HG03521 (cell line): ENCODE measurements at regions not wholly inside any gene's neighbourhood (a gene's known extent, or its start where the extent isn't known, plus 50 kb on each side); places are given as distances from the start of the nearest gene placed in this dataset.

Source experiments
- ATAC-seq: cut with Tn5 transposase; IDR thresholded peaks from one replicate; pipeline ENCODE4 v1.9.1; 2021; ENCODE audit warnings: mild to moderate bottlenecking, moderate library complexity; ENCODE audit not compliant: unreplicated experiment

DNA sequence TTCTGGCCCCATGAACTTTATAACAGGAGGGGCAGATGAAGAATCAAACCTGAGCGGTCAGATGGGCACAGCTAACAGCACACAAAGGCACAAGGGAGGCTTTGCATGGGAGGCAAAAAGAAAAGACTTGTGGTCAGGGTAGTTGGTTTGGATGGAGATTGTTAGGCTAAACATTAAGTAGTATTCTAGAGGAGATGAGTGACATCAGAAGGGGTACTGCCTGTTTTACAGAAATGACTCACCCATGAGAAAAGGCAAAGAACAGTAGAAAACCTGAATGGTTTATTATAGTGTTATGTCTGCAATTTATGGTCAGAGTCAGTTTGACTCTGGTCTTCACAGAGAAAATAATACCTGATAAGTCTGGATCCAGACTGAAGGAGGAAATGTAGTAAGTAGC is 129.8 kb upstream of the KIRREL3 start:
- no peak for ATAC-seq

DNA sequence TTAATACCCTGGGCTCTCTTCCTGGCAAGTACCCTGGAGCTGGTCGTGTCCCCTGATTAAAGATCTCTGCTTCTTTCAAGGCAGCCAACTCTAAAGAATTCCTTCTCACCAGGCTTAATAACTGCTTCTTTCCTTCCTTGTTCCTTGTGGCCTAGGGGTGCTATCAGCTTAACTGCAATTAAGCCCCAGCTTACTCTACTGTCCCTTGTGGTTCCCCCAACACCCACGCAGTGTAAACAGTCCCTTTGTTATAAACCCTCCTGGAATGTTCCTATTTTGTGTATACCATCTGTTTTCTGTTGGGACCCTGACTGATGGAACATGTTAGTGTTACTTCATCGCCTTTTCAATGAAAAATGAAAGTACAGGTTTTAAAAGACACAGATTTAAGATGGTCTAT is 126.4 kb upstream of the KIRREL3 start:
- no peak for ATAC-seq

DNA sequence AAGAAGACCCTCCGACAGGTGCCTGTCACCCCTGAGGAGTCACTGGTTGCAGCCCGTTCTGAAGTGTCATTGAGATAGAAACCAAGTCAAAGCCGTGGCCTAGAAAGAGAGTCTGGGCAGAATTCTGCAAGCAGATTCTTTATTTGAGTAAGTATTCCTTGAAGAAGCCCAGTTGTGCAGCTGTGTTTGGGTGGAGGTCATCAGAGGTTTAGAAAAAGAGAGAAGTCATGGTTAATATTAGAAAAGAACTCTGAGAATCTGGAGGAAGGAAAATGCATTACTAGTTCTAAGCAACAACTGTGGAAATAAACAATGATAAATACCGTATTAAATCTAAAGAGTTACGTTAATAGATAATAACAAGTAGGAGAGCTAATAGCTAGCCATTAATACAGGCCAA is 118.8 kb upstream of the KIRREL3 start:
- no peak for ATAC-seq

DNA sequence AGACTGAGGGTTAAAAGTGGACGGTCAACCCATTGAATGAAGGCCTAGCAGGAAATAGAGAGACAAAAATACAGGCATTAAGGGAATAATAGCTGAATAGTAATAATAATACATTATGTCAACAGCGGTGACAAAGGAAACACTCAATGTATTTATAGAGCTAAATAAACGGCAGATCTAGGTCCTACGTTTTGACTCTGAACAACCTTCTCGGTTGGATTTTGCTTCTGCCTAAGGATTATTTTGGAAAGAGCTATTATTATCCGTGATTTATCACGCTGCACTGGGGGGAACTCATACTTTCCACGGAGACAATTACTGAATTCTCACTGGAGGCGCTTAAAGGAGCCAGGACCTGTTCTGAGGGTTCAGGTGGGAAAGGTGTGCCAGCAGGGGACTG is 118.2 kb upstream of the KIRREL3 start:
- no peak for ATAC-seq

DNA sequence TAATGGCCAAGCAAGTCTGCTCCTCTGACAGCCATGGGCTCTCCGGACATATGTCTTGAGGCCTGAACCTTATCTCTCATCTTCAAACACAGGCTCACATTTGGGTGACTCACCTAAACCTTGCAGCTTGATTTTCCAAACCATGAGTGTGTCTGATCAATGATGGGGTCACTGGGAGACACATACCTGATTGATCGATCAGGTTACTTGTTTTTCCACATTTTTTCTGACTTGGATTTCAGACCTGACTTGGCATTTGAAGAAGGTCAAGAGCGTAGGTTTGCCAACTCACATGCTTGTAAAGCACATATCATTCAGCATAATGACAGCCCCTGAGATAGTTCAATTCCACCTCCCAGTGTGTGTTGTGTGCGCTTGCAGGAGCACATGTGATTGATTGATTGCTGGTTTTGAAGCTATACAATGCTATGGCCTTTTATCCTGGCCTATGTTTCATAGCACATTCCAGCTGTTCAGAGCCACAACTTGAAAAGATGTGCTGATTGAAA is 116.7 kb upstream of the KIRREL3 start:
- no peak for ATAC-seq

DNA sequence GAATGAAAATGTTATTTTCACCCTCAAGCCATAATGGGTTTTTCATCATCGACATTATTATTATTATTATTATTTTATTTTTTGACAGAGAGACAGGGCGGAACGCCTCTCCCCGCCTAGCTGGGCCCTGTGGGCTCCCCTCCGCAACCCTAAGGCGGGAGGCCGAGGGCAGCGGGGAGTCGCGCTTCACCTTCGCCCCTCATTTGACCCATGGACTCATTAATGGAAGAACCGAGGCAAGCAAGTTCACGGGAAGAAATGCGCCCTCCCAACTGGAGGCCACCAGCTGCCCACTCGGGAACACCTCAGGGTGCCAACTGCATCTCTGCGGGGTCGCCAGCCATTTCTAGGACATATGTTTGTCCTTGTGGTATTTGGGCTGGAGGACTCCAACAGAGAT is 115.3 kb upstream of the KIRREL3 start:
- no peak for ATAC-seq

DNA sequence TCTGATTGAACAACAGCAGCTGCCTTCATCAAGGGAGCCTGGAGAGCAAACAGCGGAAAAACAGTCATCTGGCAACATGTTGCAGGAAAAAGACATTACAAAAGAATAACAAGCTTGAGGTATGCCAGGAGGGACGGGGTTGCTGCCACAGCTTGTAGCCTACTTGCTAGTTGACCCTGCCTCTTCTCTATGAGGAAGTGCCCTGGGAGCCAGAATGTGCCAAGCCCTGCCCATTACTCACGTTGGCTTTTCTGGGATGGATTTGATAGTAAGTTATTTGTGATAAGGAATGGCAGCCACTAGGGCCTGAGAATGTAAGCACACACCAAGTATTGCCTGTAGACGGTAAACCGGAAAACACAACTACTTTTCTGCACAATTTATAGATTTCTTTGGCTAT is 113.5 kb upstream of the KIRREL3 start:
- ATAC-seq = no peak

DNA sequence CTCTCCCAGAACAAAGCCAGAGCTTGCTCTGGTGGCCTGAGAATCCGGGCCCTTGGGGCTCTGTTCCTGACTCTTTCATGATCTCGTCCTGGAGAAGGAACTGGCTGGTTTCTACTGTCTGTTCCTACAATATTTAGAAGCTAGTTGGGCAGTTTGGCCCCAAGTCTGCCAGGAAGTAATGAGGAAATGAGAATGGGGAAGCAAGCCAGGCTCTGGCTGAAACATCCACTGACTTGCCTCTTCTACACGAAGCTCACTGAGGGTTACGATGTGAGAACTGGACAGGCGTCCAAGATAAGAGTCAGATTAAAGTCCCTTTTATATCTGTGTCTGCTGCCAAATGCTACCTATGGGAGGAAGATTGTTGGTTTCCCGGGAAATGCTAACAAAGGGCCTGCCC is 110.0 kb upstream of the KIRREL3 start:
- ATAC-seq = no peak

DNA sequence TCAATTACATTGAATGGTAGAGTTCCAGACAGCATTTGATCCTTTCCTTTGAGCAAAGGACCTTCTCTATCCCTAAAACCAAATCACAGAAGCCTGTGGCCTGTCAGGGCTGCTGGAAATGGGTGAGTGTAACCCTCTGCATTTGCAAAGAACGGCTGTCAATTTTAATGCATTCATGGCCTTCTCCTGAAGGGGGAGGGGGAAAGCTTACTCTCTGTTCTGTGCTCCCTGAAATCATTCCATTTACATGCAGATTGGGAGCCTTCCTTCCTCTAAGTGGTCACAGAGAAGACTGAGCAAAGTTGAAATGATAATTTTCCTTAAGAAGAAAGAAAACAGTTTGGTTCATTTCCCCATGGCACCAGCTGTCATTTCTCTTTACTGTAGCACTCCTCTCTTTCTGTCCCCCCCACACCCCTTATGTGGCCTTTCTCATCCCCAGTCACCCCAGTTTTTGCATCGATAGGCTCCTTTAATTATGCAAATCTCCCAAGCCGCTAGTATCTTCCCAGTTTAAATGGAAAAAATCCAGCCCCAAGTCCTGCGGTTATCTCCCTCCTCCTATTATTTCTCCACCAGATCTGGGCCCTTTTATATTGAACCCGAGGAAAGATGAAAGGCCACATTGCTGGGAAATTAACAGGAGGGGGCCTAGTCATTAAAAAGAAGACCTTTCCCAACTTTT is 109.4 kb upstream of the KIRREL3 start:
- ATAC-seq = no peak

DNA sequence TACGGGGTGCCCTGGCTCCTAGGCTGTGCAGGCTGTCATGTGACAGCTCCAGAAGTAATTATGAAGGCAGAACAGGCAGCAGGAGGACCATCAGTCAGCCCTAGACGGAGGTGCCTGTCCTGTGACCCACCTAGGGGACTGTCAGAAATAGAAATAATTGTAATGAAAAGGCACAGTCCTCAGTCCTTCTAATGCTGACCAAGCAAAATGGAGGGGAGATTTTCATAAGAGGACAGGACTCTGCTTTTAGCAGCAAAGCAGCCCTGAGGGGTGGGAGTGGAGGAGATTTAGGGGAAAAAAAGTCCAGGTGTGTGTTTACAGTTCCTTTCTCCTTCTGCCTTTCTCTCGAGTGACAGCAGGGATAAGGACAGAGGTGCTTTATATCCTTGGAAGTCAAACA is 108.3 kb upstream of the KIRREL3 start:
- ATAC-seq = no peak

DNA sequence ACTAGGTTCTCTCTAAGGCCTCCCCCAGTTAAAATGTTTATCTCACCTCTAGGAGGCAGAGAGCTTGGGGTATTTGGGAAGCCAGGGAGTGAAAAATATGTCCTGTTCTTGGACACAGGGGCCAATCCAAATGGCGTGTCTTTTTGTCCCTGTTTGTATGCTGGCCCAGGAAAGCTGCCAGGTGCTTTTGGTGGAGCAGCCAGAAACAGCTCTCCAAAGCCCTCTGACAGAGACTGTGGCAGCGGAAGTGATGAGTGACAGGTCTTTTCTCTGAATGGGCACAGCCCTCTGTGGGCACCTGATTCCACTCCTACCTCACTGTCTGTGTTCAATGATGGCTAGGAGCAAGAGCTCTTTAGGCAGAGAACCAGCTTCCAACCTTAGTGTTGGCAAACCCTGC is 106.4 kb upstream of the KIRREL3 start:
- no peak for ATAC-seq

DNA sequence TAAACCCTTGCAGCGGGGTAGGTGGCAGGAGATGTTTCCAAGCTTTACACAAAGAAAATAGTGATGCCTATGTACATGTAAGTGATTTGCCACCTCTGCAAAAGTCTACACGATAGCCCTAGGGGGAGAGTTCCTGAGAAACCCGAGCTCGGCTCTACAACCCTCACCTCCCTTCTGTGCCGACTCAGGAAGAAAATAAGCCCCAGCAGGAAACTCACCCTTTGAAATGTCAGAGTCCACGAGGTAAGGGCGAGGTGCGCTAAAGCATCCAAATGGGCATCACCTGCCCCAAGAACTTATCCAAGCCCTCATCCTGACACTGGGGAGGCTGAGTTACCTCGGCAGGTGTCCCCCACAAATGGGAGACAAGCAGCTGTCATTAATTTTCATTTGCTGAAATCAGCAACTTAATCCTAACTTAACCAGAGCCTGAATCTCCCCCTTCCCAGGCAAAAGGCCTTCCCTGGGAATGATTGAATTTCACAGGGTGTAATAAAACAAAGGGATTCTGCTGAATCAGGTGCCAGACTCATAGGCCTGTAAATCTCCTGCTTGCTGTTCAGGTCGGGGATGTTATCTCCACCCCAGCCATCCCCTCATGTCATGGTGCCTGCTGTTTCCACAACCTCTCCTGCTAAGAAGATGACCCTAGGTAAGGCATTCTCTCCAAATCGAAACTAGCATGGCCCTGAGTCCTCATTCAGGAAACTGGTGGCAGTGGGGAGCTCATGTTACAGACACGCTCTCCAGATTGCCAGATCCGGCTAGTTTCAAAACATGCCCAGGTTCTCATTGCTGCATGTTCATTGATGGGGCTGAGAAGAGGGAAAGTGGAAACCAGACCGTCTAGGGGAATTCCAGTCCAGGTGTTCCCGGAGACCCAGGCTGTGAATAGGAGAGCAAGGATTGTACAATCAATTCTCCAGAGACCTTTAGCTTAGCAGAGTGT is 105.3 kb upstream of the KIRREL3 start:
- ATAC-seq = no peak

DNA sequence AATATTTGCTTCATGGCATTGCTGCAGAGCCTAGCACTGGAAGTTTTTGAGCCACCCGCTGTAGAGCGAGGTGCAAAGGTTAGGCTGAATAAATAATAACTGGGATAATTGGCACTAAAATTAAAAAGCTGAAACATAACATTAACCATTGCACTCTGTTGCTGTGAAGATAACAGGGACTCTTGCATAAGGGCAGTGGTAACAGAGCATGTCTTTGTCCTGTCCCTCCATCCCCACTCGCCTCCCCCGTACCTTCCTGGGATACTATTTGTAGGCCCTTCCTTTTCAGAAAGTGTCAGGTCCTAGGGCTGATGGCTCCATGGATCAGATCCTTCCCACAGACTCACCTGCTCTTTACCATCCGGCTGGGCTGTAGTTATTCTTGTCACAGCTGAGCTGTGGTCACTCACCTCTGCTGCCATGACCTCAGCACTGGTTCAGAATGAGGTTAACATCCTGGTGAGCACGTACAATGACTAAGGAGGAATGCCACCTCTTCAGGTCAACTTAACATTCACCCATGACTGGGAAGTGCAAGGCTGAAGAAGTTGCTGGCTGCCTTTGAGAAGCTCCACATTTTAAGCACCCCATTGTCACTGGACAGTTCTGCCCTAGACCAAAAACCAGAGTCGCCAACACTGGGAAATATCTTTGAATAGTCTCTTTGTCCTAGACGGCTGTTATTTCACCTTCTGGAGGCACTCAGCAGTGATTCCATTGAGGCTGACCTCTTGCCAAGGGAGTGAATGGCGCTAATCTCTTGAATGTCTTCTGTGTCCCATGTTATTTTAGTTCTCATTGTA is 103.2 kb upstream of the KIRREL3 start:
- no peak for ATAC-seq

DNA sequence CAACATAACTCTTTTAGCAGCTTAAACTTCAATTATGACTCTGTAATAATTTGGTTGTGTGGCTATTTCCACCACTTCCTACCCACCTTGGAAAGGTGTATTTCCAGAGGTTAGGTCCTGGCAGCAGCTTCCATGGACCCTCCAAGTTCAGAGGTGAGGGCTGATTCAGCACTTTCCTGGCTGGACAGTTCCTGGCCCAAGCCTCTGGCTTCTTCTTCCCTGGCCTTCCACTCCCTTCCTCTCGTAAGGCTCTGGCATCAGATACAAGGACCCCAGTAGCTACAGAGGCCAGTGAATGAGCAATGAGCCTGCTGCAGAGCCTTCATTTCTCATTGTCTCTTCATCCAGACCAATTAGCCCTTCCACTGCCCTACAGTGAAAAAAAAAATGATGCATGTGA is 98.1 kb upstream of the KIRREL3 start:
- ATAC-seq = no peak

DNA sequence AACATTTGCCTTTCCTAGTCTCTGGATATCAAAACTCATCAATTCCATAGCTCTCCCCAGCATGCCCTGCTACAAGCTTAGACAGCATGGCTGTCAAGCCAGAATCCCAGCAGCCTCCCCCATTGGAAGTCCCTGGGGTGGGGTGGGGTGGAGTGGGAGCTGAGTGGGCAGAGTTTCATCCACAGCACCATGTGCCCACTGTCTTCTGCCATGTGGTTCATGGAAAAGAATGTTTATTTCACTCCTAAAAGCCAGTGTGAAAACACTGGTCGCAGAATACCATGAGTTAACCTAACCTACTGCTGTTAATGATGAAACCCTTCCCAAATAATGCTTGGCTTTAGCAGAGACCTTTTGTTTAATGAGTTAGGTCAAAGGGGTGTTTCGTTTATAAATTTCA is 80.2 kb upstream of the KIRREL3 start:
- ATAC-seq = no peak

DNA sequence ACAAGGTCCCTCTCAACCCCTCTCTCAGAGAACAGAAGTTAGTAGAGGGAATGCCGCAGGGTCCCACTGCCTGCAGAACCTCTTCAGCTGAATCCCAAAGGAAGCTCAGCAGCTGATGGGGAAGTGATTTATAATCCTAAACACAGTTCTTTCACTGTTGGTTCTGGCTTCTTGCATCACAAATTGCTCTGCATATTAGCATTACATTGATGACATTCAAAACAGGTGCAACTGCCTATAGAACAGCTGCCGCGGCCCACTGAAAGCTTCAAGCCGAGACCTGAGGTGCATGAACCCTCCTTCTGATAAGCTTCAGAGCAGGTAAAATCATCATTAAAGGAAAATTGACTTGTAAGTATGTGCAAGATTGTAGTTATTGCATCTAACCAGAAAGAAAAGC is 75.2 kb upstream of the KIRREL3 start:
- no peak for ATAC-seq

DNA sequence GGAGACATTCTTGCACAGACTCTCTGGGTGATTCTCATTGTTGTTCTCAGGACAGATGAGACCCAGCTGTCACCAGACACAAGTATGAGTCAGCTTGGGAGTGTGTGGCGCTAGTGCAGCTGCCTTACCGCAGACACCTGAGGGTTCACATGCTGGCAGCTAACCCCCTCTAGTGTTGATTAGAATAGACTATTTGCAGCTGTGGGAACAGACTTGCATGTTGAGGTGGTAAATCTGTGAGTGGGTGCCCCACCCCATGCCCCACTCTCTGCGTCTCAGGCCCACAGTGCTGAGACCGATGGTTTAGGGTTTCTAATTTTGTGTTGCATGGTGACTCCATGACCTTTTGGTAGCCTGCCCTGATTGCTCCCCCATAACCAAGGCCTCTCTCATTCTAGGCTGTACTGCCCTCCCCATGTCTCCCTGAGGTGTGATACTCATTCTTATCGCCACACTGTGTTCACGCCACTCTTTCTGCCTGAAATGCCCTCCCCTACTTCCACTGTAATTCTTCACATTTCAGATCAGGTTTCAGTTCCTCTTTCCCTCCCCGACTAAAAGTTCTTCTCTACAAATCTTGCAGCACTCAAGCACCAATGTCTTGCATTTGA is 73.7 kb upstream of the KIRREL3 start:
- ATAC-seq = peak; percentile 94

DNA sequence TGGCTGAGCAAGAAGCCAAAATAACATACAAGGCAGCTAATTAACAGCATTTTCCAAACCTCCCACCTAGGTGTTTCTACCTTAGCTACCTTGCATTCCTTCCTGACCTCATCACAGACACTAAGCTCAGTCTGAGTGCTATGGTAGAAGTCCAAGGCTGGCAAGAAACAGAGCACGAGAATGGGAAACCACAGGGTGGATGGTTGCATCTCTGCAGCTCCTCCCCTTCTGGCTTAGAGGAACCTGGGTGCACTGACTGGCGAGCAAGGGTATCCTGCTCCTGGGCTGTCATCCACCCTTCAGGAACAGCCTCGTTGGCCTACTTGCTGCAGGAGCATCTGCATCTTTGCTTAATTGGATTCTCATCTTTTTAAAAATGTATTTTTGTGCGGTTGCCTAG is 73.1 kb upstream of the KIRREL3 start:
- ATAC-seq = no peak

DNA sequence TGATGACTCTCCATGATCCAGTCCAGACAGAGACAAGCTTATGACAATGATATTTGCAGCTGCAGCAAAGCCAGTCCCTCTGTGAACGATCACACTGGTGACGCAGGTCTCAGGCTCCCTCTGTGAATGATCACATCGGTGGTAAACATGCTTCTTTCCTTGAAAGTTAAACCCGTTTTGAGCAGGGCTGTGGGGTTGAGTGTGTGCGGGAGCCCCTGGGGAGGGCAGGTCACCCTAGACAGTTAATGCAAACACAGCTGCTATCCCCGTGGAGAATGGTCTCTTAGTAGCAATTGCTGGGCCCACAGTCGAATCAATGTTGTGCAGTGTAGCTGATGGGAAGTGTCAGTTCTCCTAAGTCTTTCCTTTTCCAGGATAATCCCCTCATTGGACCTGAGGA is 71.0 kb upstream of the KIRREL3 start:
- ATAC-seq = no peak

DNA sequence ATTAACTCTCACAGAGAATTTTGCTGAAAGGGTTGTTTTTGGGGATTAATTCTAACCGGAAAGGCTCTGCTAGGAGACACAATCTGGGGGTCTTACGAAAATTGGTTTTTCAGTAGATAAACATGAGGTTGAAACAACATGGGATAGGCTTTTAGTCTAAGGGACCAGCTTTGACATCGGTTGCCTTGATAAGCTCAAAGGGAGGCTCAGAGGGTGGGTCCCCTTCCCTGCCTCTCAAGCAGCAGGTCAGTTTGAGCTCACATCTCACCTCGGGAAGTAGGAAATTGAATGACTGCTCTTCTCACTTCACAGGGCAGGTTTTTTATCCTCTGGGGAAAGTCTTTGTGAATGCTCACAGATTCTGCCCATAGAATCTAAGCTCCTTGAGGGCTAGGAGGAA is 70.2 kb upstream of the KIRREL3 start:
- ATAC-seq = no peak
